SIG-M5 treated with dmso at 0.1 percent for 504 hours (cell line): ENCODE measurements at regions not wholly inside any gene's neighbourhood (a gene's known extent, or its start where the extent isn't known, plus 50 kb on each side); places are given as distances from the start of the nearest gene placed in this dataset.
"Not testable (repeated sequence)": the region's sequence is repeated elsewhere in the genome, so short reads cannot be mapped to it uniquely, and the experiment has no call there.

Experiments
- DNase-seq: peaks from one replicate; lab custom pipeline; 2025; ENCODE audit not compliant: unreplicated experiment; lab: John Stamatoyannopoulos, UW

DNA sequence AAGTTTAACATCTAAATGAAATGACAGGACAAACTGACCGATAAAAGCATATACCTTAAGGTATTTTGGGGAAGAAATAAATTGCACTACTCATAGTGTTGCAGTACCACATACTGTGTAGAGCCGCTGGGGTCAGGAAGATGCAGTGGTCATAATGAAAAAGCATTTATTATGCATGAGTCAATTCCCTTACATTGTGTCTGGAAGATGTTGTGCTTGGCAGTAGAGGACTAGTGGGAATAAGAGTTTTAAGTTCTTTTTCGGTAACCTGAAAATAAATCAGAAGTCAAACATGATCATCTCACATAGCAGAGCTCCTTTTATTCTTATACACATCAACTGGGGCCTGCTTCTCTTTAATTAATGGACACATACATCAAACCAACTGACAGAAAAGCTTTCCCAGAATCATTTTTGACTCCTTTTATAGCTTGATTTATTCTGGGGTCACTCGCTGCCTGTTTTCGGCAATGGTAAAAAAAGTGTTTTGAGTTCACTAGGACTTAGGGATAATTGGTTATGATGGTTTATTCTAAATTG, 262.5 kb upstream of the CHD1 start:
- no peak for DNase-seq

DNA sequence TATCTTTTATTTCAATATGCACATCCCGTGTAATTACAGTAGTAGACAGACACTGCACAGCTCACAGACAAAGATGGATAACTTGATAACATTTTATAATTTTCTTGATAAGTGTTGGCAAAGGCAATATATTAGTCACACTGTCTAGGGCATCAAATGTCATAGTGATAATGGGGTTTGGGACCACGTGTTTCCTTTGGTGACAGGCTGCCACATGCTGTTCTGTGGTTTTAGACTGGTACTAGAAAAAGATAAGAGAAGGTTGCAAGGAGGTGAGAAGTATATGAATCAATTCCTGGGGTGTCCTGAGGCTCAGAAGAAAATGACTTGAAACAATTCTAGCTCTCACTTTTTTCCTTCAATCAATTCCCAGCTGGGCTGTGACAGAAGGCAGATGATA, 258.8 kb upstream of the CHD1 start:
- DNase-seq: no peak

DNA sequence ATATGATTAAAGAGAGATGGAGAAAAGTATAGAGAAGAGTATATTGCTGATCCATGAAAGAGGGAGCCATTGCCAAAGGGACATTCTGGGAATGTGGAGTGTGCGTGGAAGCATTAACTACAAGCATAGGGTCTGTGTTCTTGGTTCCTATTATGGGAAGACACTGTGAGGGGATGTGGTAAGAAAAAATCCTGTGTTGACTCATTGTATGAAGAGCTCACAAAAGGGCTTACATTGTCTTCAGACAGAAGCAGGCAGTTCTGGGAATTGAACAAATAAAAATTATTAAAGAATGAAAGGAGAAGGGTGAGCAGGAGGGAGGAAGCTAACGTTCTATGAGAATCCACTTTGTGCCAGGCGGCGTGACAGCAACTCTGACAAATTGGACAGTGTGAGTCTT, 250.4 kb upstream of the CHD1 start:
- DNase-seq: no peak

DNA sequence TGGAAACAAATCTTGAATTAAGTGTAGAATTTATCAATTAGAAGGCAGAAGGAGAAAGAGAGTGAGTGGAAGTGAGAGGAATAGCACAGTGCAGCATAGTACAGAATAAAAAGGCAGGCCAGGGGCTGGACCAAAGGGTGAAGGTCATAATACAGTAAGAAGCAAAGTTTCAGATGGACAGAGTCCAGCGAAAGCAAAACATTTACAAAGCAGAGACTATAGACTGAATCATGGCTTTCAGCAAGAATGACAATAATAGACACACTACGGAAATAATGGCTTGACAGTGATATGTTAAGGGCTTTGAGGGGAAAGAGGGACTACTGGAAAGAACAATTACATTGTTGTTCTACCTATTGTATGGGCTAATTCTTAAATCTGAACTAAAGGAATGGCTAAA, 249.0 kb upstream of the CHD1 start:
- DNase-seq: no peak

DNA sequence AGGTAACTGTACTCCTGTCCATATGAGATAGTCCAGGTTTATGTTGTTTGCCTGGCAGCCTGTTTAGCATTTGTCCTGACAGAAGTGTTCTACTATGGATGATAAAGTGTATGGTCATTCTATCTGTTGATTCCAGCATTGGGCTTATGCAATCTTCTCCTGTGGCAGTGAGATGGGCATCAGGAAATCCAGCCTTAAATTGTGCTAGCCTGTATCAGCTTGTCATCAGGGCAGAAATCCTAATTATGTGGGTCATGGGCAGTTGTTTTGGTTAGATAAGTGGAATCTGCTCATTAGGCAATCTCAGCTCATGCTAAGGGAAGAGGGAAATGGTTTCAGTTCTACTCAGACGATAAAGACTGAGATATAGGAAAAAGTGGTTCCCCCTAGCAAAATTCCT, 247.4 kb upstream of the CHD1 start:
- no peak for DNase-seq

DNA sequence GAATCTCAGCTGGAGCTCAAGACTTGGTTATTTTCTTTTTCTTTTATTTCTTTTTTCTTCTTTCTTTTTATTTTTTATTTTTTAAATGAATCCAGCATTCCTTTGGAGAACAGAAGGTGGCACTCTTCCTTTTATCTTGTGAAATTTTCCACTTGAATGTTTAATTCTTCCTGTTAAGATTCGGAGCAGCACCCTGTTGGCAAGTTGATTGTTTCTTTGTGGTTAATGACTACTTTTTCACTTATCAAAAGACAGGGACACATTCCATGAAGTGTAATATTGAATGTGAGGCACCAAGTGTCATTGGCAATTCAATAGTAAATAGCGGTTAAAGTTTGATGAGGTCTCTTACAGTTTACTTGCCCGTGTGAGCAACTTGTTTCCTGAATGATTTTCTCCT, 240.5 kb upstream of the CHD1 start:
- peak; percentile 64 for DNase-seq

DNA sequence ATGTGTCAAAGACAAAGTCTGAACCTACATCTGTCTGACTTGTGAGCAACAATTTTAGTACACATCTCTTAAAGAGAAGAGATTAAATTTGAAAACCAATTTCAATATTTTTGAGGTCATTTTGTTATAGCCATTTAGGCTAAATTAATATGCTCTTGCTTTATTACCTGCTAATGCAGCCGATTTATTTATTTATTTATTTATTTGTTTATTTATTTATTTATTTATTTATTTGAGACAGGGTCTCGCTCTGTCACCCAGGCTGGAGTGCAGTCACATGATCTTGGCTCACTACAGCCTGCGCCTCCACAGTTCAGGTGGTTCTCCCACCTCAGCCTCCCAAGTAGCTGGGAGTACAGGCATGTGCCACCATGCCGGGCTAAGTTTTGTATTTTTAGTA, 232.7 kb upstream of the CHD1 start:
- not testable (repeated sequence) for DNase-seq

DNA sequence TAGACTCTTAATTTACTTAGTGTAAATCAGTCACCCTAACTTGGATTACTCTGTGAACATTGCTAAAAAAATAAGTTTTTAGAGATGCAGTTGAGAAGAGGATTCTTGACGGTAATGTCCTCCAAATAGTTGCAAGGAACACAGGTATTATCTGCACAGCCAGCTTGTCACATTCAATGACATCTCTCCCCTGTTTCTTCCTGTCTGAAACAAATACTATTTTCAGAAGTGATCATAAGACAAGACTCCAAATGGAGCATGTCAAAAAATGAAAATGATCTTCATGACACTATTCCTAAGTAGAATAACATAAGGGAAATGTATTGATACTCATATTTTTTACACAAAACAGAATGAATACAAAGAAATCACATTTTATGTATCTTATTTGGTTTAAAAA, 227.9 kb upstream of the CHD1 start:
- no peak for DNase-seq

DNA sequence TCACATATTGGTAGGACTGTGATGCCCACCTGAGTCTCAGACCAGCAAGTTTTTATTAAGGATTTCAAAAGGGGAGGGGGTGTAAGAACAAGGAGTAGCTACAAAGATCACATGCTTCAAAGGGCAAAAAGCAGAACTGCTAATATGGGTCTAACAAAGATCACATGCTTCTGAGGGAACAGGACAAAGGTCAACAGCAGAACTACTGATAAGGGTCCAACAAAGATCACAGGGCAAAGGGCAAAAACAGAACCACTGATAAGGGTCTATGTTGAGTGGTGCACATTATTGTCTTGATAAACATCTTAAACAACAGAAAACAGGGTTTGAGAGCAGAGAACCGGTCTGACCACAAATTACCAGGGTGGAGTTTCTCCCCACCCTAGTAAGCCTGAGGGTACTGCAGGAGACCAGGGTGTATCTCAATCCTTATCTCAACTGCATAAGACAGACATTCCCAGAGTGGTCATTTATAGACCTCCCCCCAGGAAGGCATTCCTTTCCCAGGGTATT, 214.5 kb upstream of the CHD1 start:
- not testable (repeated sequence) for DNase-seq

DNA sequence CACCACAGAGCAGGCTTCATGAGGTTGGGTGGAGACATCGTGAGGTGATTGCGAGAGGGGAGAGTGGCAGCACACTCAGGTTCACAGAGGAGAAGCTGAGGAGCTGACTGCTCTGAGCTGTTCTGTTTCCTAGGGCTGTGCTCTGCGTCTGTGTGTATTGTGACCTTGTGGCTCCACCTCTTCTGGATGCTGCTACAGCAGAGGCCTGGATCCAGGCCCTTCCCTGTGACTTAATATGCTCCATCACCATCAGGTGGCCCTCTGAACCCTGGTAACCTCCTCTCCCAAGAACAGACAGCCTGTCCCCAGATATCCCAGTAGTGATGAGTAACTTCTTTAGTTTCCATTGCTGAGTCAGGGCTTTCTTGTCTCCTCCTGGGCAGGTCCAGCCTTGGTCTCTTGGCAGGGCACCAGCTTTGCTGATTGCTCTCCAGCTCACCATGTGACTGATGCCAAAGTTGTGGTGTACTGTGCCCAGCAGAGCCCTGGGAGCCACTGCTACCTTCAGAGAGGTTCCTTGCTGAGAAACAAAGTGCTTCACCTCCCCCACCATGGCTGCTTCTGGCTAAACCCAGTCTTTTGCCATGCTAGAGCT, 212.8 kb upstream of the CHD1 start:
- no peak for DNase-seq

DNA sequence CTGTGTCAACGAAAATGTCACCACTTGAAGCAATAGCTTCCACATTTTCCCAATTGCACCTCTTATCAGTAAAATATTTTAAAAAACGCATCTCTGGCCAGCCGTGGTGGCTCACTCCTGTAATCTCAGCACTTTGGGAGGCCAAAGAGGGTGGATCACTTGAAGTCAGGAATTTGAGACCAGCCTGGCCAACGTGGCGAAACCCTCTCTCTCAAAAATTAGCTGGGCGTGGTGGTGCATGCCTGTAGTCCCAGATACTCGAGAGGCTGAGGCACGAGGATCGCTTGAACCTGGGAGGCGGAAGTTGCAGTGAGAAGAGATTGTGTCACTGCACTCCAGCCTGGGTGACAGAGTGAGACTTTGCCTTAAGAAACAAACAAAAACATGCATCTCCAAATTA, 210.1 kb upstream of the CHD1 start:
- DNase-seq: no peak

DNA sequence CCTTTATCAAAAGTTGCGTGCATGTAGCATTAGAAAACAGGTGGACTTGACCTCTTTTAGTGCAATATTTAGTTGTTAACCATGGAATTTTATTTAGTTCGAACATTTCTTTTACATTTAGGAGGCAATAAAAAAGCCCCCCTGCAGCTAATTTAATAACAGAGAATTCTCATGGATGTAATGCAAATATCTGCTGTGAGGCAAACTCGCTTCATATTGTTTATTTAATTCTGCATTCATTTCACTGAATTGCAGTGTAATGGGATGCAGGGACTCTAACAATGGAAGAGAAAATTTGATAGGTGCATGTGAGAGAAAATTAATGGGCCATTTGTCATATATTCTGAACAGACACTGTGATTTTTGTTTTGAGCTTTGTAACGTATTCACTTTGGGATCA, 205.1 kb upstream of the CHD1 start:
- DNase-seq: no peak

DNA sequence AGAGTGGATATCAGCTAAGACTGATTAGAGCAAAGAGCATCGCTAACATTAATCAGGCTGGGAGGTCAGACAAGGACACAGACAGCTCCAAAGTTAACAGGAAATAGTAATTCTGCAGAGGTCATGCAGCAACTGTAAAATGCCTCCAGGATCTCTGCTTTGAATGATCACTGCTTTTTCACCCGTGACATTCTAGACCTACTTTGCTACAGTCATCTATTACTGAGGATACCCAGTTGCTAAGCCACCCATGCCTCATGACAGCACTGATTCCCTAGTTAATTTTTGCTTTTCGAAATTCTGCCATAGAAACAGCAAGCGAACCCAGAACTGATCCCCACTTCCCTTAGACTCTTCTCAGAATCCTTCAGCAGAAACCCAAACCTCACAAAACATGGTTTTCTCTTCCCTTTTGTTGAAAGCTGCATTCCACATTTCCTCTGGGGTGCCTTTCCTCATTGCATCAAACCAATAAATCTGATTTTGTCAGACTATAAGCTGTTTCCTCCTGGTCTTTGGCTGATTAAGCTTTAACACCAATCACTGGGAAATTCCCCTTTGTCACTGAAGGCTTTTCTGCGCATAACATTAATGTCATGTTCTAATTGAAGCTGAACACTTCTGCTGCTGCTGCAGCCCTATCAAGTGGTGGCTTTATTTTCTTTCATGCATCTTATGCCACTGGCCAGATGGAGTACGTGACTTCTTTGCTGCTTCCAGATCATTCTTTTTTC, 201.1 kb upstream of the CHD1 start:
- DNase-seq: no peak

DNA sequence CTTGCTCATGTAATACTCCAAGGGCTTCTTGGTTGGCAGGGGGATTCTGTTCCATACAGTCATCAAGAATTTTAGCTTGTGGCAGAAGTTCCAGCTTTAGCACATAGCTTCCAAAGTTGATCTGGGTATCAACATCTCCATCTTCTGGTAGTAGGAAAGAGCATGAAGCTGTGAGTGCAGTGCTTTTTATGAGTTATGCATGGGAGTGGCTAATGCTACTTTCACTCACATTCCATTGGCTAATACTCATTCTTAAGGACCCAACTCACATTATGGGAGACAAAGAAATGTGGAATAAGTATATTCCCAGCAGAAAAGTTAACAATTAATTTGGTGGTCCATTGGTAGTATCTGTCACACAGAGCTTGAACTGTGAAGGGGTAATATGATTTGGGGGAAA, 194.2 kb upstream of the CHD1 start:
- DNase-seq: no peak

DNA sequence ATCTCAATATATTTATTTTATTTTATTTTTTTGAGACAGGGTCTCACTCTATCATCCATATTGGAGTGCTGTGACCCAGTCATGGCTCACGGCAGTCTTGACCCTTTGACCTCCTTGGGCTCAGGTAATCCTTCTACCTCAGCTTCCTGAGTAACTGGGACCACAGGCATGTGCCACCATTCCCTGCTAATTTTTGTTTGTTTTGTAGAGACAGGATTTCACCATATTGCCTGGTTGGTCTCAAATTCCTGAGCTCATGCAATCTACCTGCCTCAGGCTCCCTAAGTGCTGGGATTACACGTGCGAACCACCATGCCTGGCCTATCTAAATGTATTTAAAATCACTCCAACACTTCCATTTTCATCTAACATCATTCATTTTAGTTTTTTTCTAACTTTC, 190.5 kb upstream of the CHD1 start:
- DNase-seq: no peak

DNA sequence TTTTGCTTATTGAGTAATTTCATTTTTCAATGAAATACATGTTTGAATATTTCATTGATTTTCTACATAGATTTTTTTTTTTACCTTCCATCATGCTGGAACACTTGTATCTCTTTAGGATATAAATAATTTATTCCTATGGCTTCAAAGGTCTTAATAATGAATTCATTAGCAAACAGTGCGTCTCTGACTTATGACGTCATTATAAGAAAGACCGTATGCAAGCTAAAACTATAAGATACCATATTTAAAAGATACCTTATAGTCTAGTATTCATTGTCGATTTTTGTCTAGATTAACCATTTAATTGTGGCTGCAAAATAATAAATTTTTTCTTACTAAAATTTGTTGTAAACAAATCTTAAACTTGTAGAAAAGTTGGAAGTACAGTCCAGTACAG, 187.7 kb upstream of the CHD1 start:
- no peak for DNase-seq

DNA sequence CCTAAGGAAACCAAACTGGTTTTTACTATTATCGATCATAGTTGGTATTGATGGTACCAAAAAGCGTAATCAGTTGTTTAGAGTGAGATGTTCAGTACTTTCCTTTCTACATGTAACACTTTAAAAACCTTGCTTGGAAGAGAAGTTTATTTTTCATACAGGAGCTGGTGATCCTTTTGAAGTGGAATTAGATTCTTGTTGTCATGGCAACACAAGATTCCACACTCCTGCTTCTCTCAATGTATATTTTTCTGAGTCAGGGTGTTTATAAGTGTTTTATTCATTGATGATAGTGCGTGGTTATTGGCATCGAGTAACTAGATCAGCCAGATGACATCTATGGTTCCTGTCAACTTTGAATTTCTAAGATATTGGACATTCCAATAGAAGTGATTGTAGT, 181.1 kb upstream of the CHD1 start:
- no peak for DNase-seq

DNA sequence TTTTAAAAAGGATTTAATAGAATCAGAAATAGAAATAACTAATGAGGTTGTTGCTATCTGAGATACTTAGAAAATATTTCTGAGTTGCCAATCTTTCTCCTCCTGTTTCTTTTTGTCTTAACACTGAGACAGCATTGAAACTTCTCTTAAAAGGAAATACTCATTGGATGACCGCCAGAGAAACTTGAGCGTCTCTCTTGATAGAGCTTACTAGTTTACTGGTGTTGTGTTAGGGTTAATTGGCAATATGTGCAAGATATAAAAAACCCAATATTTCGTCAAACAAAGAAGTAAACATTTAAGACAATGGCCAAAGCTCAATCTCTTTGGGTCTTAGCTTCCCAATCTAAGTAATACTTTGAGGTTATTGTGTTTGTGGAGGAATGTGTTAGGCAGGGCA, 176.4 kb upstream of the CHD1 start:
- no peak for DNase-seq

DNA sequence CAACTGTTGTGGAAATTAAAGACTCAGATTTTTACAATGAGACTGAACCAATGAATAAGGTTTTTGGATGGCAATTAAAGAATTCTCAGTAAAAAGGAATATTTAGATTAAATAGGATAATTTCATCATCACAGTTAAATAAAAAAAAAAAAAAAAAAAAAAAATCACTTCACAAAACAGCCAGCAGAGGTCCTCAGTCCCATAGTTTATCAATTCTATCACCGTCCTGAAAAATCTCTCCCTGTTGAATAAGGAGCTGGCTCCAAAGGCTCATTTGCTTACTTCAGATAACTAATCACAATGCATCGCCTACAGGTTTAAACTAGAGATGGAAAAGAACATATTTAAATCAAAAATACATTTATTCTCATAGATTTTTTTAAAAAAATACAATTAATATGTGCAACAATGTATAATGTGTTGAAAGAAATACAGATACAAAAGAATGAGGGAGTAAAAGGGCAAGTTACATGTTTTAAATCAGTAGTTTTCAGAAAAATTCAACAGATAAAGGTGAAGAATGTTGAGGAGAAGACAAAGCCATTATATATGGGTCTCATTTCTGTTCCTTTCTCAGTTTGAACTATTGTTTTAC, 175.8 kb upstream of the CHD1 start:
- DNase-seq: peak; percentile 68

DNA sequence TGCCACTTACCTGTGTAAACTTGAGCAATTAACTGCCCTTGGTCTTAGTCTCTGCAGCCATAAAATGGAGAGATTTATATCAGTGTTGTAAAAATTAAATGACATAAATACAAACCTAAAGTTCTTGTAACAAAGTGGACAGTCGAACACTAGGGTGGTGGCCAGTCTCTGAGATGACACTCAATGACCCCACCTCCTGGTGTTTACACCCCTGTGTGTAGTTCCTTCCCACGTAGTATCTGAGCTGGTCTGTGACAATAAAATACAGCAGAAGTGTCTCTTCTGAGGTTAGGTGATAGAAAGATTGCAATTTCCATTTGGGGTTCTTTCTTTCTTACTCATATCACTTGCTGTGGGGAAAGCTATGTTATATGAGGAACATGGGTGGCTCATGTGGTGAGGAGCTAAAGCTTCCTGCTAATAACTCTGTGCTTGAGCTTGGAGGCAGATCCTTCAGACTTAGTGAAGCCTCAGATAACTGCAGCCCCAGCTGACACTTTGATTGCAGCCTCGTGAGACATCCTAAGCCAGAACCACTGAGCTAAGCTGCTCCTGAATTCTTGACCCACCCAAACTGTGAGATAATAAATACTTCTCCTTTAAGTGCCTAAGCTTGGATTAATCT, 173.4 kb upstream of the CHD1 start:
- DNase-seq: no peak

DNA sequence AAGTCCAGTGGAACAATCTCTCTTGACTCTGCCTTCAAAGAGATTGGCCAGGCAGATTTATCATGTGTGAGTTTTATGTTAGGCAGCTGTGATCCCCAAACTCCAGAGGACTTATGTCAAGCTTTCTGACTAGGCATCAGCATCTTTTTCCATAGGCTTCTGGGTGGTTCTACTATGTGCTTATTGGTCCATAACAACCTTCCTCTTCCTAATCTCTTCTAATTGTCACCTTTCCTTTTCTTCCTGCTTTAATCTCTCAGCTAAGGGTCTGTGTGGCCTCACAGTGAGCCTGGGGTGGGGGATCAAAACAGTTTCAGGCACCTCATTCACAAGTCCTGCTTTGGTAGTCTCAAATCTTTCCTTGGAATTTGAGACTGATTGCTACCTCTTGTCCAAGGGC, 170.9 kb upstream of the CHD1 start:
- DNase-seq: no peak
